ENCODE measurements at regions not wholly inside any gene's neighbourhood (a gene's known extent, or its start where the extent isn't known, plus 50 kb on each side); places are given as distances from the start of the nearest gene placed in this dataset.
"Not testable (repeated sequence)": the region's sequence is repeated elsewhere in the genome, so short reads cannot be mapped to it uniquely, and the experiment has no call there.

DNA sequence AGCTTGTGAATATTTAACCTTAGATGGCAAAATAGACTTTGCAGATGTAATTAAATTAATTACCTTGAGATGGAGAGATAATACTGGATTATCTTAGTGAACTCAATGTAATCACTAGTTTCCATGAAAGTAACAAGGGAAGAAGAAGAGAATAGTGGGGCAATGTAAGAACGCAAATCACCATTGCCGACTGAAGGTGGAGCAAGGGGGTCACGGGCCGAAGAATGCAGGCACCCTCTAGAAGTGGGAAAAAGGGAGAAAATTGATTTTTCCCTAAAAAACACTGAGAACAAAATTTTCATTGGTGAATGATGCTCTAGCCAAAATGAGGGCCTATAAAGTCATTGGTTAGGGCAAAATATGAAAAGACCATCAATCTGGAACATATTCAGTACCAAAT lies 375.6 kb upstream of the EPHA5 start:
- H3K9ac ChIP-seq (ENCODE audit: low read depth, low read length), result no peak overlapping the region
- H3K4me1 ChIP-seq (ENCODE audit: insufficient read depth, low read length), result no peaks in the 10 kb centered on the region
- H3K36me3 ChIP-seq (ENCODE audit: insufficient read depth, low read length), result no peaks in the 10 kb centered on the region
- H3K9me3 ChIP-seq (ENCODE audit: control insufficient read depth, insufficient read depth, low read length), result no peaks in the 10 kb centered on the region

DNA sequence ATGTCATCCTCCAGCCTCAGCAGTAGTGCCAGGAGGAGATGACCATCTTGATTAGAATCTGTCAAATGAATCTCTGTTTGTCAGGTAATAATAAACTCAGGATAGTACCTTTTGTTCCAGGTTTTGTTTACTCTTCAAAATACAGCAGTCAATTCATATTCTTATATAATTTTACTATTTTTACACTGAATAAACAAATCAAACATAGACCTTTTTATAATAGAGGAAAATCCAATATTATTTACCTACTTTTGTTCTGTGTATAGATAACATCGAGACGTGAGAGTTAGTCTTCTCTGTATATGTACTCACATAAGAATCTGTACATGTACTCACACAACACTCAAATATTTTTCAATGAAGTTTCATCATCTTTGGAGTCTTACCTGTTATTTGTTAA lies 365.4 kb upstream of the EPHA5 start:
- no peaks in the 10 kb centered on the region for H3K9me3 ChIP-seq (ENCODE audit: control insufficient read depth, insufficient read depth, low read length)

DNA sequence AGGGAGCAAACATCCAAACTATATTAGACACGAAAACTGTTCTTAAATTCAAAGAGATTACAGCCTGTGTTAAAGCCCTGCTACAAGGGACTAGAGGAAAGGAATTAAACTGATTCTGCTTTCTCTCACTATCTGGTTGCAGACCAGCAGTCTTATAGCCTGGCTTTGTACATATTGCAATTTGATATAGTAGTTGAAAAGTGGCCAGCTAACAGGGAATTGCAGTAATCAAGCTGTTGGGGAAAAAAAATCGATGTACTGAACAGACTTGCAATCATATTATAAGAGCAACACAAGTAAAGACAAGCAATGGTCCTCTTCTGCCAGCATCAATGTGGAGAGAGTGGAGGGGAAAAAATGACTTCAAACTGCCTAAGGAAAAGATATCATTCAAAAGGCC lies 364.4 kb upstream of the EPHA5 start:
- Histone ChIP-seq H3K4me1 (ENCODE audit: insufficient read depth, low read length) (peaks cover 7% of the 10 kb centered on the region), H3K9ac (ENCODE audit: low read depth, low read length) (no peak overlapping the region), H3K9me3 (ENCODE audit: control insufficient read depth, insufficient read depth, low read length) (no peaks in the 10 kb centered on the region), H3K36me3 (ENCODE audit: insufficient read depth, low read length) (no peaks in the 10 kb centered on the region)

More for the DNA sequence above, 365.4 kb upstream of the EPHA5 start:
- no peaks in the 10 kb centered on the region for H3K36me3 ChIP-seq (ENCODE audit: insufficient read depth, low read length)
- H3K4me1 ChIP-seq (ENCODE audit: insufficient read depth, low read length), result peaks cover 7% of the 10 kb centered on the region
- no peak overlapping the region for H3K9ac ChIP-seq (ENCODE audit: low read depth, low read length)

DNA sequence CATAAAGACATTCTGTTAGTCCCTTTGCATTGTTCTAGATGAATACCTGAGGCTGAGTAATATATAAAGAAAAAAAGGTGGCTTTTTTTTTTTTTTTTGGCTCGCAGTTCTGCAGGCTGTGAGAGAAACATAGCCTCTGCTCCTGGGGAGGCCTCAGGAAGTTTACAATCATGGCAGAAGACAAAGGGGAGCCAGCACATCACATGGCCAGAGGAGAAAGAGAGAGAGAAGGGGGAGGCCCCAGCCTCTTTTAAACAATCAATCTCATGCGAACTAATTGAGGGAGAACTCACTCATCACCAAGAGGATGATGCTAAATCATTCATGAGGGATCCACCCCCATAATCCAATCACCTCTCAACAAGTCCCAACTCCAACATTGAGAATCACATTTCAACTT lies 364.0 kb upstream of the EPHA5 start:
- no peak overlapping the region for H3K9ac ChIP-seq (ENCODE audit: low read depth, low read length)
- H3K9me3 ChIP-seq (ENCODE audit: control insufficient read depth, insufficient read depth, low read length), result no peaks in the 10 kb centered on the region
- no peaks in the 10 kb centered on the region for H3K36me3 ChIP-seq (ENCODE audit: insufficient read depth, low read length)
- H3K4me1 ChIP-seq (ENCODE audit: insufficient read depth, low read length), result peaks cover 7% of the 10 kb centered on the region

DNA sequence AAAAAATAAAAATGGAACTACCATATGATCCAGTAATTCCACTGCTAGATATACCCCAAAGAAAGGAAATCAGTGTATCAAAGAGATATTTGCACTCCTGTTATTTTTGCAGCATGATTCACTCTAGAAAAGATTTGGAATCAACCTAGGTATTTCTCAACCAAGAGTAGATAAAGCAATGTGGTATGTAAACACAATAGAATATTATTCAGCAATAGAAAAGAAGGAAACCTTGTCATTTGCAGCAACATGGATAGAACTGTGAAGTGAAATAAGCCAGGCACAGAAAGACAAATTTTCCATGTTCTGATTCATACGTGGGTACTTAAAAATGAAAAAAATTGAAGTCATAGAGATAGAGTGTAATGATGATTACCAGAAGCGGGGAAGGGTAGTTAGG lies 362.3 kb upstream of the EPHA5 start:
- H3K4me1 ChIP-seq (ENCODE audit: insufficient read depth, low read length), result peaks cover 7% of the 10 kb centered on the region

DNA sequence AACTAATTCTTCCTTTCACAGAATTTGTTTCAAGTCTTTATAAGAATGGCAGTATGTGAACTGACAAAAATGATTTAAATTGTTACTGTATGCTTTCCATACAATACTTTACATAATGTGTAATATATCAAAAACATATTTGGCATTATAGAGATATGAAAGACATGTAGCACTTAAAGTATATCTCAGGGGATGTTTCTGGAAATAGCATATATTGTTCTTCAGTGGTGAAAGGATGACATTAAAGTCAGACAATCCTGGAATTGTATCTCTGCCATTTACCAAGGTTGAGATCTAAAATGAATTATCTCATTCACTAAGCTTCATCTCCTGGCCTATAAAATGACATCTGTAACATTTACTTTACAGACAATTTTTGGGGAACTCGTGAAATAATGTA lies 358.4 kb upstream of the EPHA5 start:
- Histone ChIP-seq H3K36me3 (ENCODE audit: insufficient read depth, low read length) (no peaks in the 10 kb centered on the region), H3K9ac (ENCODE audit: low read depth, low read length) (no peak overlapping the region), H3K9me3 (ENCODE audit: control insufficient read depth, insufficient read depth, low read length) (no peaks in the 10 kb centered on the region), H3K4me1 (ENCODE audit: insufficient read depth, low read length) (no peaks in the 10 kb centered on the region)

More for the DNA sequence above, 362.3 kb upstream of the EPHA5 start:
- H3K9me3 ChIP-seq (ENCODE audit: control insufficient read depth, insufficient read depth, low read length), result no peaks in the 10 kb centered on the region
- H3K9ac ChIP-seq (ENCODE audit: low read depth, low read length), result no peak overlapping the region
- H3K36me3 ChIP-seq (ENCODE audit: insufficient read depth, low read length), result no peaks in the 10 kb centered on the region

DNA sequence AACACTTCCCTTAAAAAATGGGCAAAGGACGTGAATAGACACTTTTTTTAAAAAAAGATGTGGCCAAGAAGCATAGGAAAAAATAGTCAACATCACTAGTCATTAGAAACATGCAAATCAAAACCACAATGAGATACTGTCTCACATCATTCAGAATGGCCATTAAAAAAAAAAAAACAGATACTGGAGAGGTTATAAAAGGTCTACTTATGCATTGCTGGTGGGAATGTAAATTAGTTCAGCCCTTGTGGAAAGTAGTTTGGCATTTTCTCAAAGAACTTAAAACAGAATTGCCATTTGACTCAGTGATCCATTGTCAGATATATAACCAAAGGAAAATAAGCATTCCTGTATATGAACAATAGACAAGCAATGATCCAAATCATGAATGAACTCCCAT lies 352.8 kb upstream of the EPHA5 start:
- Histone ChIP-seq H3K9me3 (ENCODE audit: control insufficient read depth, insufficient read depth, low read length) (no peaks in the 10 kb centered on the region; the same call in none of the 2 replicates), H3K9ac (ENCODE audit: low read depth, low read length) (no peak overlapping the region), H3K36me3 (ENCODE audit: insufficient read depth, low read length) (no peaks in the 10 kb centered on the region), H3K4me1 (ENCODE audit: insufficient read depth, low read length) (no peaks in the 10 kb centered on the region)

DNA sequence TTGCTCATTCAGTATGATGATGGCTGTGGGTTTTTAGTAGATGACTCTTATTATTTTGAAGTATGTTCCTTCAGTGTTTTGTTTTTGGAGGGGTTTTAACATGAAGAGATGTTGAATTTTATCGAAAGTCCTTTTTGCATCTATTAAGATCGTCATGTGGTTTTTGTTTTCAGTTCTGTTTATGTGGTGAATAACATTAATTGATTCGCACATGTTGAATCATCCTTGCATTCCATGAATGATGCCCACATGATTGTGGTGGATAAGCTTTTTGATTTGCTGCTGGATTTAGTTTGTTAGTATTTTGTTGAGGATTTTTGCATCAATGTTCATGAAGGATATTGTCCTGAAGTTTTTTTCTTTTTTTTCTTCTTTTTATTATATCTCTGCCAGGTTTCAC lies 347.4 kb upstream of the EPHA5 start:
- Histone ChIP-seq H3K9me3 (ENCODE audit: control insufficient read depth, insufficient read depth, low read length) (peaks cover under 1% of the 10 kb centered on the region), H3K9ac (ENCODE audit: low read depth, low read length) (no peak overlapping the region), H3K36me3 (ENCODE audit: insufficient read depth, low read length) (no peaks in the 10 kb centered on the region), H3K4me1 (ENCODE audit: insufficient read depth, low read length) (peaks cover 3% of the 10 kb centered on the region; the same call in 1 of the 2 replicates)

DNA sequence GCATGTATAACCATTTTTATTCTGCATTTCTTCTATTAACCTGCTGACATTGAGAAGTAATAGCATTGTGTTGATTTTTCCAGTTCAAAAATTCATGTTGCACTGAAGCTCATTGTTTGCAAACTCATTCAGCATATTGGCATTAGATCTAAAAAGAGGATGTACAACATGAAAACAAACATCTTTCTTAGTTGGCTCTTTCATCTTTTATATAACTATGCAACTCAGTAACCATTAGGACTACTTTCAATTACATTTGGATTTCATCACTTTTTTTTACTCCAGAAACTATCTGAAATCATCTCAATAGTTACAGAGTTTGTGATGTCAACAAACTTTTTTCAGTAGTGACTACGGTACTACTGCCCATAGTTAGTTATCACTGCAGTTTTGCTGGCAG lies 346.0 kb upstream of the EPHA5 start:
- H3K36me3 ChIP-seq (ENCODE audit: insufficient read depth, low read length), result no peaks in the 10 kb centered on the region
- peaks cover 3% of the 10 kb centered on the region; the same call in 1 of the 2 replicates for H3K4me1 ChIP-seq (ENCODE audit: insufficient read depth, low read length)
- H3K9ac ChIP-seq (ENCODE audit: low read depth, low read length), result no peak overlapping the region
- peaks cover 3% of the 10 kb centered on the region for H3K9me3 ChIP-seq (ENCODE audit: control insufficient read depth, insufficient read depth, low read length)

DNA sequence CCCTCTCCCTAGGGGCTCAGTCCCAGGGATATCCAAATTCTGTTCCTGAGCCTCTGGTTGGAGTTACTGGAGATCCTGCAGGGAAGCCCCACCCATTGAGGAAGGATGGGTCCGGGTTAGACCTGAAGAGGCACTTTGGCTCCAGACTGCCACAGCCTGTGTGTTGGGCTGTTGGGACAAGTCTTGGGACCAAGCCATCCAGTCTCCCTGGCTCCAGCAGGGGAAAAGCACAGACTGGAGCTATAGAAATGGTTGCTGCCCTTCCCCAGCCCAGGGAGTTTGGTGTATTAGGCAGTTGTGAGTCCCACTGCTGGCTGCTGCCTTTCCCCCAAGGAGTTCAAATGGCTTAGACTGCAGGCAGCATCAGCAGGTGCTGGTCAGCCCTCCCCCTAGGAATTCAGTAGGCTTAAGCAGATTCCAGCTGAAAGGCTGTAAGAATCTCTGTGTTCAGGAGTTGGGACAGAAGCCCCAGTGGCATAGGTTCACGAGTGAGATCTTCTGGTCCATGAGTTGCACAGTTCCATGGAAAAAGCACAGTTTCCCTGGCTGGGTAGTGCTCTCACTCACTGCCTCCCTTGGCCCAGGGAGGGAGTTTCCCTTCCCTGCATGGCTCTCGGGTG lies 344.0 kb upstream of the EPHA5 start:
- Histone ChIP-seq H3K4me1 (ENCODE audit: insufficient read depth, low read length) (peaks cover 3% of the 10 kb centered on the region; the same call in 1 of the 2 replicates), H3K9me3 (ENCODE audit: control insufficient read depth, insufficient read depth, low read length) (peaks cover 12% of the 10 kb centered on the region; the same call in 1 of the 2 replicates), H3K36me3 (ENCODE audit: insufficient read depth, low read length) (no peaks in the 10 kb centered on the region), H3K9ac (ENCODE audit: low read depth, low read length) (no peak overlapping the region)

DNA sequence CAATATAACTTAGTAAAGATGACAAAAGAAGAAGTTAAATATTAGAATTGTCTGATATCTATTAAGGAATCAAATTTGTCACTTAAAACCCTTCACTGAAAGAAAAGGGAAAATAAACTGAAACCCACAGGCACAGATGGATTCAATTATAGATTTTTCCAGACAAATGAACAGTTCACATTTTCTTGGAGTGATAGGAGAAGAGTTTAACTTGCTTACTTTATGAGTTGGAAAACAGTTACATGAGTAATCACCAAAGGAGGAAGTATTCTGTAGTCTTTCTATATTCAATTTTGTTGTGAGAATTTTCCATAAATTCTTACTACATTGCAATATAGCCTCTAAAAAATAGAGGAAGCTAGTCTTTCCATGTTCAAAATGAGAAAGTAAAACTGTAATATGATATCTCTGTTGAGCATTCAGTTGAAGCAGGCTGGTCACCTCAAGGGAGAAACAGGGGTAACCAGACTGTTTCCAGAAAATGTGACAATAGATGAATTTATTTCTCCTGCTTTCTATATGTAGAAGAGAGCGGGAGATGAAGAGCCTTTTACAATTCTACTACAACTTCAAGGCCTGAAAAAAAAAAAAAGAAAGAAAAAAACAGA lies 330.3 kb upstream of the EPHA5 start:
- Histone ChIP-seq H3K9ac (ENCODE audit: low read depth, low read length) (no peak overlapping the region), H3K36me3 (ENCODE audit: insufficient read depth, low read length) (no peaks in the 10 kb centered on the region), H3K9me3 (ENCODE audit: control insufficient read depth, insufficient read depth, low read length) (no peaks in the 10 kb centered on the region), H3K4me1 (ENCODE audit: insufficient read depth, low read length) (no peaks in the 10 kb centered on the region)

DNA sequence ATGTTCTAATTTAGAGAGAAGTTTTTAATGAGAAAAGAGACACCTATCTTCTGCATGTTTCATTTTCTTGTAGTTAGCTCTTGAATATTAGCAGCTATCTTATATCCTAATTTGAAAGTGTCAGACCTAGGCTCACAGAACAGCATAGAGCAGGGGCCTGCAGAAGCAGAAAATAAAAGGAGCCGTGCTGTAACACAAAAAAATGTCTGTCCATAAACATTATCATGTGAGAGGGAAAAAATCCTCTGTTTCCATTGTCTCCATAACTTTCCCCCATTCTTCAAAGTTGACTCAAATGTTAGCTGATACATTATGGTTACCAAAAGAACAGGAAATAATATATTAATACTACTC lies 329.2 kb upstream of the EPHA5 start:
- Histone ChIP-seq H3K4me1 (ENCODE audit: insufficient read depth, low read length) (no peaks in the 10 kb centered on the region), H3K9ac (ENCODE audit: low read depth, low read length) (peak overlapping the region; percentile 87), H3K9me3 (ENCODE audit: control insufficient read depth, insufficient read depth, low read length) (no peaks in the 10 kb centered on the region), H3K36me3 (ENCODE audit: insufficient read depth, low read length) (no peaks in the 10 kb centered on the region)

DNA sequence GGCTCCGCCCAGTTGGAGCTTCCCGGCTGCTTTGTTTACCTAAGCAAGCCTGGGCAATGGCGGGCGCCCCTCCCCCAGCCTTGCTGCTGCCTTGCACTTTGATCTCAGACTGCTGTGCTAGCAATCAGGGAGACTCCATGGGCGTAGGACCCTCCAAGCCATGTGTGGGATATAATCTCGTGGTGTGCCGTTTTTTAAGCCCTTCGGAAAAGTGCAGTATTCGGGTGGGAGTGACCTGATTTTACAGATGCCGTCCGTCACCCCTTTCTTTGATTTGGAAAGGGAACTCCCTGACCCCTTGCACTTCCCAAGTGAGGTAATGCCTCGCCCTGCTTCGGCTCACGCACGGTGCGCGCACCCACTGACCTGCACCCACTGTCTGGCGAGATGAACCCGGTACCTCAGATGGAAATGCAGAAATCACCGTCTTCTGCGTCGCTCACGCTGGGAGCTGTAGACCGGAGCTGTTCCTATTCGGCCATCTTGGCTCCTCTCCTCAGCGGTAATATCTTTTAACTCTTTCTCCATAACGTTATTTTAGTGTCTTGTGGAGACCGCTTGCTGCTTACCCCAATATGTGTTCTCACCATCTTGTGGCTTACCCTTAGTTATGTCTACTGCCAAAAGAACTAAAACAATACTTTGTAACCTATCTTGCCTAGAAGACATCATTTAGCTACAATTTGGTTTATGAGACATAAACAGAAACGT lies 328.7 kb upstream of the EPHA5 start:
- not testable (repeated sequence) for H3K9me3 ChIP-seq (ENCODE audit: control insufficient read depth, insufficient read depth, low read length); H3K36me3 ChIP-seq (ENCODE audit: insufficient read depth, low read length); H3K4me1 ChIP-seq (ENCODE audit: insufficient read depth, low read length)
- peak overlapping the region; percentile 87 for H3K9ac ChIP-seq (ENCODE audit: low read depth, low read length)

DNA sequence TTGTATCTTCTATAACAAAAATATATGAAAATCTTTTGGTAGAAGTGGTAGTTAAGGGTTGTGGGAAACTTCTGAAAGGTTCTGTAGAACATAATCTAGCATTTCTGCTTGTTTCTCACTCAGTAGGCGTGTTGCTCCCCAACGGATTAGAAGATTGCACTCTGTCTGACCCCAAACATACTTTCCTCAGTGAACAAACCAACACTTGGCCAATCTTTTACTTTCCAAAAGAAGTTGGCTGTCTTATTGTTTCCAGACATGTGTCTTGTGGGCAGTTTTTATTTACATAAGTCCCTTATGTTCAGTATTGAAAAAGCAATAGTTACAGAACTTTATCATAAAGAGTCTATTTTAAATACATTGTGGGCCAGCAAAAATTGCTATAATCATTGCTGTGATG lies 312.8 kb upstream of the EPHA5 start:
- H3K36me3 ChIP-seq (ENCODE audit: insufficient read depth, low read length), result no peaks in the 10 kb centered on the region
- no peak overlapping the region for H3K9ac ChIP-seq (ENCODE audit: low read depth, low read length)
- no peaks in the 10 kb centered on the region for H3K4me1 ChIP-seq (ENCODE audit: insufficient read depth, low read length)
- no peaks in the 10 kb centered on the region for H3K9me3 ChIP-seq (ENCODE audit: control insufficient read depth, insufficient read depth, low read length)

DNA sequence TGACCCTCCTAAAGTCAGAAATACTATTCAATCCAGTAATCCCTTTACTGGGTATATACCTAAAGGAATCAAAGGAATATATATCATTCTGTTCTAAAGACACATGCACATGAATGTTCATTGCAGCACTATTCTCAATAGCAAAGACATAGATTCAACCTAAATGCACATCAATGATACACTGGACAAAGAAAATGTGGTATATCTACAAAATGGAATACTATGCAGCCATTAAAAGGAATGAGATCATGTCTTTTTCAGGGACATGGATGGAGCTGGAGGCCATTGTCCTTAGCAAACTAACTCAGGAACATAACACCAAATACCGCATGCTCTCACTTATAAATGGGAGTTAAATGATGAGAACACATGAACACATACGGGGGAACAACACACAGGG lies 306.0 kb upstream of the EPHA5 start:
- Histone ChIP-seq H3K9ac (ENCODE audit: low read depth, low read length) (no peak overlapping the region), H3K36me3 (ENCODE audit: insufficient read depth, low read length) (no peaks in the 10 kb centered on the region), H3K9me3 (ENCODE audit: control insufficient read depth, insufficient read depth, low read length) (no peaks in the 10 kb centered on the region), H3K4me1 (ENCODE audit: insufficient read depth, low read length) (no peaks in the 10 kb centered on the region)
